B cell (primary cell): ENCODE measurements at regions not wholly inside any gene's neighbourhood (a gene's known extent, or its start where the extent isn't known, plus 50 kb on each side); places are given as distances from the start of the nearest gene placed in this dataset.
A peak's percentile ranks its signal among the peaks of the same experiment; 100 is the strongest.

Source experiments
- ATAC-seq: fragments of 200-7000 bp; cut with Tn5 transposase; one replicate; pipeline ENCODE4 v1.10.0; 2021; ENCODE audit warnings: low read depth, mild to moderate bottlenecking, moderate number of reproducible peaks, moderate library complexity
- CTCF ChIA-PET: fragments of 350-600 bp; sonication (Branson Sonifier 250); formaldehyde crosslinking; loops from one replicate; lab custom pipeline; 2021; ENCODE audit warnings: antibody characterized with exemption, inconsistent platforms; lab: Charles Lee
- POLR2A ChIA-PET: fragments of 350-600 bp; sonication (Branson Sonifier 250); formaldehyde crosslinking; loops from one replicate; lab custom pipeline; 2021; ENCODE audit warnings: antibody characterized with exemption; lab: Charles Lee
- DNase-seq: peaks from one replicate; pipeline ENCODE4 v3.0.0; 2013
- H2AFZ ChIP-seq: 2 replicates; pipeline ENCODE4 v1.6.1; 2012; ENCODE audit warnings: mild to moderate bottlenecking, low read depth, low read length; ENCODE audit not compliant: insufficient read depth, poor library complexity, severe bottlenecking
- H3K27ac ChIP-seq, 2 donors: 1 replicate in 1 of 2; 2 replicates in 1 of 2; pipeline ENCODE4 v1.5.1; 2012 to 2013; ENCODE audit warnings: low read length in 2 of 2, mild to moderate bottlenecking in 2 of 2, moderate library complexity in 1 of 2
- H3K27me3 ChIP-seq, 4 experiments: fragments of 200-600 bp in 1 of 4; sonication (generic) in 1 of 4; replicated peaks in 1 of 4; 1 replicate in 2 of 4; 2 replicates in 2 of 4; pipeline versions ENCODE4 v1.6.1 to v1.7.0; 2013 to 2016; ENCODE audit warnings: low read length in 3 of 4, mild to moderate bottlenecking in 2 of 4, mixed read lengths in 1 of 4, moderate library complexity in 1 of 4; ENCODE audit not compliant: insufficient read depth in 4 of 4, control insufficient read depth in 3 of 4; ENCODE audit errors: control extremely low read depth in 1 of 4
- H3K36me3 ChIP-seq, 2 experiments: replicated peaks in 1 of 2; 1 replicate in 1 of 2; 2 replicates in 1 of 2; pipeline versions ENCODE4 v1.6.1 to v1.7.1; 2013; ENCODE audit warnings: low read length in 1 of 2; ENCODE audit not compliant: insufficient read depth in 2 of 2, control insufficient read depth in 1 of 2; ENCODE audit errors: control extremely low read depth in 1 of 2, extremely low read depth in 1 of 2
- H3K4me1 ChIP-seq, 2 donors: fragments of 200-600 bp in 1 of 2; sonication (generic) in 1 of 2; 1 replicate in 1 of 2; 2 replicates in 1 of 2; pipeline versions ENCODE4 v1.5.1 to v1.6.1; 2013 to 2017; ENCODE audit warnings: low read length in 2 of 2; ENCODE audit not compliant: control insufficient read depth in 2 of 2, insufficient read depth in 2 of 2
- H3K4me2 ChIP-seq: replicated peaks from 2 replicates; pipeline ENCODE3; 2012; ENCODE audit warnings: mild to moderate bottlenecking, low read depth, low read length; ENCODE audit not compliant: poor library complexity, severe bottlenecking
- H3K4me3 ChIP-seq, 5 experiments: fragments of 200-600 bp in 1 of 5; sonication (generic) in 1 of 5; 1 replicate in 3 of 5; 2 replicates in 2 of 5; pipeline versions ENCODE4 v1.5.1 to v1.7.0; 2011 to 2016; ENCODE audit warnings: low read length in 4 of 5, mild to moderate bottlenecking in 4 of 5, low read depth in 2 of 5, control low read depth in 1 of 5, moderate library complexity in 1 of 5; ENCODE audit not compliant: insufficient read depth in 1 of 5; ENCODE audit errors: control extremely low read depth in 1 of 5, extremely low read depth in 1 of 5
- H3K79me2 ChIP-seq: fragments of 200-600 bp; sonication (generic); one replicate; pipeline ENCODE4 v1.6.0; 2016; ENCODE audit warnings: low read length; ENCODE audit not compliant: control insufficient read depth, insufficient read depth
- H3K9ac ChIP-seq: fragments of 200-600 bp; sonication (generic); 2 replicates; pipeline ENCODE4 v1.6.1; 2017; ENCODE audit warnings: mild to moderate bottlenecking, low read length, moderate library complexity
- H3K9me3 ChIP-seq, 3 donors: one replicate each; pipeline versions ENCODE4 v1.6.1 to v1.7.1; 2013; ENCODE audit warnings: low read length in 2 of 3; ENCODE audit not compliant: control insufficient read depth in 2 of 3, insufficient read depth in 1 of 3; ENCODE audit errors: control extremely low read depth in 1 of 3
- H4K20me1 ChIP-seq: 2 replicates; pipeline ENCODE4 v1.6.0; 2012; ENCODE audit warnings: mild to moderate bottlenecking, low read length; ENCODE audit not compliant: insufficient read depth, control insufficient read depth, poor library complexity, severe bottlenecking
- H3K27ac Mint-ChIP-seq: one replicate; pipeline ENCODE4 v1.8.0; 2021; ENCODE audit warnings: mixed read lengths
- H3K27me3 Mint-ChIP-seq: one replicate; pipeline ENCODE4 v1.8.0; 2021; ENCODE audit warnings: mixed read lengths
- H3K4me1 Mint-ChIP-seq: one replicate; pipeline ENCODE4 v1.8.0; 2021; ENCODE audit warnings: mixed read lengths
- H3K4me3 Mint-ChIP-seq: one replicate; pipeline ENCODE4 v1.8.0; 2021; ENCODE audit warnings: mixed read lengths
- H3K9me3 Mint-ChIP-seq: one replicate; pipeline ENCODE4 v1.8.0; 2022; ENCODE audit warnings: mixed read lengths; ENCODE audit not compliant: insufficient read depth
- CTCF ChIP-seq: fragments of 200-600 bp; IDR thresholded peaks from one replicate; pipeline ENCODE4 v1.8.0; 2022; ENCODE audit warnings: antibody characterized with exemption, mild to moderate bottlenecking
- EZH2 ChIP-seq: IDR thresholded peaks from 2 replicates; pipeline ENCODE4 v1.6.1; 2012; ENCODE audit warnings: borderline replicate concordance, low read depth, mild to moderate bottlenecking, moderate library complexity, low read length; ENCODE audit not compliant: insufficient read depth, poor library complexity, severe bottlenecking
- whole genome bisulfite sequencing: methylation state at CpG from one replicate; pipeline ENCODE4 v1.1.5; 2013; ENCODE audit warnings: missing lambda C conversion rate; ENCODE audit not compliant: insufficient coverage; 5-methylcytosine and 5-hydroxymethylcytosine counted together
- intact Hi-C: fragments of 100-400 bp; cut with micrococcal nuclease; formaldehyde crosslinking; loops from one replicate; pipeline ENCODE4 v1.10.0; 2022

DNA sequence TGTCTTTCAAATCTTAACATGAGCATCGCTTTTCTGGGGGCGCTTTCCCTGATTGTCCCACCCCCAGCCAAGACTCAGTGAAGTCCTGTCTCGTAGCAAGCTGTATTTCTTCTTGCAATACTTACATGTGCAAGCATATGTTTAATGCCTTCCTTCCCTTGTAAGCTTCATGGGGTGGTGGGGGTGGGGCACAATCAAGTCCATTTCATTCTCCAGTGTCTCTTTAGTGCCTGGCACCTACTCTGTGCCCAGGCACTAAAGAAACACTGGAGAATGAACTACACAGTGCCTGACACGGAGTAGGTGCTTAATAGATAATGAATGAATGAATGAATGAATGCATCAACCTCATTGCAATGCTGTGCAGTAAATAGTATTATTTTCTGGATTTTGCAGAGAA is 143.1 kb downstream of the PLPP3 start:
- H4K20me1 ChIP-seq = no peaks in the 10 kb centered on the region
- Mint-ChIP-seq H3K27me3 (no peaks in the 10 kb centered on the region), H3K9me3 (no peaks in the 10 kb centered on the region), H3K4me3 (no peak overlapping the region), H3K4me1 (peaks cover 63% of the 10 kb centered on the region), H3K27ac (no peak overlapping the region)
- CTCF ChIA-PET = no interaction called here
- H3K4me1 ChIP-seq = peaks cover 52 to 57% of the 10 kb centered on the region in 2 donors
- intact Hi-C loops = no loop called here
- no peak overlapping the region for H3K4me2 ChIP-seq
- no peaks in the 10 kb centered on the region for H3K79me2 ChIP-seq
- TF ChIP-seq EZH2 (no peak), CTCF (no peak)
- H3K27ac ChIP-seq = no peak overlapping the region
- DNase-seq = no peak
- H2AFZ ChIP-seq = no peak overlapping the region
- no CpG with 5 or more reads among the region's 4 CpGs for WGBS
- POLR2A ChIA-PET = no interaction called here
- no peaks in the 10 kb centered on the region for H3K9me3 ChIP-seq
- no peak overlapping the region for H3K4me3 ChIP-seq
- no peaks in the 10 kb centered on the region for H3K27me3 ChIP-seq
- no peak overlapping the region for H3K9ac ChIP-seq
- no peak for ATAC-seq
- H3K36me3 ChIP-seq = no peaks in the 10 kb centered on the region

DNA sequence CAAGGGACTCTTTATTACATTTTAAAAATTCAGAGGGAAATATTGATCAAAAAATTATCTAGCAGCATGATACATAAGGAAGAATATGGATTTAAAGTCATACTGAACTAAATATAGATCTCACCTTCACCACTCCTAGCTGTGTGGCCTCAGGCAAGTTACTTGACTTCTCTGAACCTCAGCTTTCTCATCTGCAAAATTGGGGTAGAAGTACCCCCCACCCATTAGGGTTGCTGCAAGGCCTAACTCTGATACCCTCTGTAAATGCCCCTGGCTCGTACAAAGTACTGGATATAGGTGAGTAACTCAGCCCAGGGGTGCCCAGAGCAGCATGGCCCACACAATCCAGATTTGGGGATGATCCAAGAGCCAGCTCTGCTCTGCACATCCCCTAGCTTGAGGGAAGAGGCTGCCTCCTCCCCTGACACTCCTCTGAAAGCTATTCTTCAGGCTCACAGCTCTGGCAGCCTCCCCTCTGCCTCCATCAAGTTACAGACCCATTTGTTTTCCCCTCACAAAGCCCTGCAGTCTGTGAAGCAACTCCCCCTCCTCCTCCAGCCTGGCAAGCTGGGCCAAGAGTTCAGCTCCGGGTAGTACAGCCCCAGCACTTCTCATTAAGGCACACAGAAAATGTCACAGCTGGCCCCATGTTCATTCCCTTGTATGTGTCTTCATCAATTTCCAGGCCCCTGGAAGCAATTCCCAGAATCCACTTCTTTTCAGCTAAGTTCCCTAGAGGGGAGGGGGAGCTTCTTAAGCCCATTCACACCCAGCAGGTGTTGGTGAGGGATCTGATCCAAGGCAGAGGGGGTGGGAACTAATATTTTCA is 143.7 kb downstream of the PLPP3 start:
- H3K9me3 ChIP-seq = no peaks in the 10 kb centered on the region
- H4K20me1 ChIP-seq = no peaks in the 10 kb centered on the region
- ATAC-seq = no peak
- H3K27me3 Mint-ChIP-seq = no peaks in the 10 kb centered on the region
- H3K9me3 Mint-ChIP-seq = no peaks in the 10 kb centered on the region
- POLR2A ChIA-PET = no interaction called here
- no peaks in the 10 kb centered on the region for H3K79me2 ChIP-seq
- H3K4me1 Mint-ChIP-seq = peaks cover 69% of the 10 kb centered on the region
- no peak overlapping the region for H3K9ac ChIP-seq
- H3K4me2 ChIP-seq = peak overlapping the region; percentile 43
- WGBS = 93% methylated on average over 2 of the region's 2 CpGs
- peak overlapping the region; percentile 63 for H3K27ac Mint-ChIP-seq
- no peak overlapping the region for H3K27ac ChIP-seq
- DNase-seq = no peak
- intact Hi-C loops = no loop called here
- H2AFZ ChIP-seq = no peak overlapping the region
- peak overlapping the region; percentile 37 for H3K4me3 Mint-ChIP-seq
- no peak overlapping the region for H3K4me3 ChIP-seq
- H3K4me1 ChIP-seq = peaks cover 55 to 63% of the 10 kb centered on the region in 2 donors
- no peak for TF ChIP-seq CTCF
- H3K27me3 ChIP-seq = no peaks in the 10 kb centered on the region
- CTCF ChIA-PET = no interaction called here
- no peaks in the 10 kb centered on the region for H3K36me3 ChIP-seq
